ENCODE measurements at regions not wholly inside any gene's neighbourhood (a gene's known extent, or its start where the extent isn't known, plus 50 kb on each side); places are given as distances from the start of the nearest gene placed in this dataset.

DNA sequence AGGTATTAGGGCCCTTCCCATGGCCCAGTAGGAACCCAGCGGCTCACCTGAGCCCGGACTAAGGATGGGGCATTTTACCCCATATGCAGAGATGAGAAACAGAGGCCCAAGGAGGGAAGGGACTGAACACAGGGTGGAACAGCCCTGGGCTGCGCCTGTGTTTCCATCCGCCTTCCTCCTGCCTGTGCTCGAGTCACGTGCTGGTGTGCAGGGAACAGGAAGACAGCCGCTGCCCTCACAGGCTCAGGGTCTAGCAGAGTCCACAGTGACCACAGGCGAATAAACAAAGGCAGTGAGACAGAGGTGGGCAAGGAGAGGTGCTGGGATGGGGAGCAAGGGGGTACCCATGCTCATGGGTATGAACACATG, 129.4 kb downstream of the C9orf50 start:
- TF ChIP-seq ZNF777 (tag by site-specific recombination; IDR thresholded peaks at IDR 0.05; ENCODE audit: borderline replicate concordance), result no peak
- TF ChIP-seq, protein P1, sequence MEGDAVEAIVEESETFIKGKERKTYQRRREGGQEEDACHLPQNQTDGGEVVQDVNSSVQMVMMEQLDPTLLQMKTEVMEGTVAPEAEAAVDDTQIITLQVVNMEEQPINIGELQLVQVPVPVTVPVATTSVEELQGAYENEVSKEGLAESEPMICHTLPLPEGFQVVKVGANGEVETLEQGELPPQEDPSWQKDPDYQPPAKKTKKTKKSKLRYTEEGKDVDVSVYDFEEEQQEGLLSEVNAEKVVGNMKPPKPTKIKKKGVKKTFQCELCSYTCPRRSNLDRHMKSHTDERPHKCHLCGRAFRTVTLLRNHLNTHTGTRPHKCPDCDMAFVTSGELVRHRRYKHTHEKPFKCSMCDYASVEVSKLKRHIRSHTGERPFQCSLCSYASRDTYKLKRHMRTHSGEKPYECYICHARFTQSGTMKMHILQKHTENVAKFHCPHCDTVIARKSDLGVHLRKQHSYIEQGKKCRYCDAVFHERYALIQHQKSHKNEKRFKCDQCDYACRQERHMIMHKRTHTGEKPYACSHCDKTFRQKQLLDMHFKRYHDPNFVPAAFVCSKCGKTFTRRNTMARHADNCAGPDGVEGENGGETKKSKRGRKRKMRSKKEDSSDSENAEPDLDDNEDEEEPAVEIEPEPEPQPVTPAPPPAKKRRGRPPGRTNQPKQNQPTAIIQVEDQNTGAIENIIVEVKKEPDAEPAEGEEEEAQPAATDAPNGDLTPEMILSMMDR (tag by site-specific recombination; IDR thresholded peaks at IDR 0.05), result no peak
- TF ChIP-seq HOXC10 (CRISPR knock-in tag; IDR thresholded peaks at IDR 0.05), result no peak
- TF ChIP-seq ZBTB20 (tag by site-specific recombination; IDR thresholded peaks at IDR 0.05), result no peak
- TF ChIP-seq KLF16 (tag by site-specific recombination; IDR thresholded peaks at IDR 0.05), result no peak
- no peak for TF ChIP-seq ZBTB7A (tag by site-specific recombination; IDR thresholded peaks at IDR 0.05; ENCODE audit: low read depth)
- no peak for TF ChIP-seq ZNF221 (tag by site-specific recombination; IDR thresholded peaks at IDR 0.05; ENCODE audit: borderline replicate concordance)
- TF ChIP-seq ZNF274 (IDR thresholded peaks at IDR 0.05; ENCODE audit: low read length), result no peak
- no peak for TF ChIP-seq ZNF274 (tag by site-specific recombination; IDR thresholded peaks at IDR 0.05; ENCODE audit: borderline replicate concordance)
